IMR-90 (cell line): ENCODE measurements at regions not wholly inside any gene's neighbourhood (a gene's known extent, or its start where the extent isn't known, plus 50 kb on each side); places are given as distances from the start of the nearest gene placed in this dataset.

Source experiments
- ATAC-seq: fragments of 200-7000 bp; cut with Tn5 transposase; 2 replicates; pipeline ENCODE4 v1.9.1; 2020; ENCODE audit warnings: low read depth, mild to moderate bottlenecking, moderate library complexity
- BruUV-seq: library from RNA; stranded (reverse); fragments of 400-500 nt; replicated peaks from 2 replicates; lab custom pipeline; 2021; lab: Mats Ljungman, UMichigan
- CTCF ChIA-PET: fragments of 300-600 bp; formaldehyde crosslinking; extraction: SDS; loops from one replicate; lab custom pipeline; 2021; ENCODE audit warnings: antibody characterized with exemption; lab: Yijun Ruan, JAX
- POLR2A ChIA-PET: fragments of 300-600 bp; sonication (Branson Sonifier 250); formaldehyde crosslinking; loops from one replicate; lab custom pipeline; 2022; ENCODE audit warnings: antibody characterized with exemption; ENCODE audit not compliant: unreplicated experiment; lab: Charles Lee
- DNase-seq: peaks from one replicate; pipeline ENCODE4 v3.0.0; 2013
- H2AFZ ChIP-seq: replicated peaks from 2 replicates; pipeline ENCODE3; 2013; ENCODE audit warnings: low read length, mild to moderate bottlenecking; ENCODE audit not compliant: poor library complexity
- H2AK5ac ChIP-seq: 2 replicates; pipeline ENCODE4 v1.6.1; 2013; ENCODE audit warnings: low read depth, low read length, inconsistent platforms
- H2AK9ac ChIP-seq: replicated peaks from 2 replicates; pipeline ENCODE3; 2013; ENCODE audit warnings: mild to moderate bottlenecking, low read depth, low read length, moderate library complexity; ENCODE audit not compliant: poor library complexity
- H2BK120ac ChIP-seq: 2 replicates; pipeline ENCODE4 v1.6.1; 2013; ENCODE audit warnings: low read depth, low read length, inconsistent platforms
- H2BK15ac ChIP-seq: 3 replicates; pipeline ENCODE4 v1.6.1; 2013; ENCODE audit warnings: low read depth, low read length, inconsistent platforms
- H2BK20ac ChIP-seq: 2 replicates; pipeline ENCODE4 v1.6.1; 2013; ENCODE audit warnings: low read depth, mild to moderate bottlenecking, inconsistent platforms, low read length, moderate library complexity
- H2BK5ac ChIP-seq: 2 replicates; pipeline ENCODE4 v1.6.1; 2013; ENCODE audit warnings: mild to moderate bottlenecking, low read depth, low read length, inconsistent platforms; ENCODE audit not compliant: poor library complexity, severe bottlenecking
- H3K14ac ChIP-seq: replicated peaks from 2 replicates; pipeline ENCODE4 v1.6.1; 2013; ENCODE audit warnings: low read depth, low read length, inconsistent platforms
- H3K18ac ChIP-seq: 2 replicates; pipeline ENCODE4 v1.6.1; 2013; ENCODE audit warnings: low read depth, low read length, control low read depth
- H3K23ac ChIP-seq: 2 replicates; pipeline ENCODE4 v1.6.1; 2013; ENCODE audit warnings: low read depth, low read length, inconsistent platforms
- H3K27ac ChIP-seq: 2 replicates; pipeline ENCODE4 v1.5.1; 2013; ENCODE audit warnings: mild to moderate bottlenecking, control low read depth, low read length; ENCODE audit not compliant: insufficient read depth
- H3K27me3 ChIP-seq: 2 replicates; pipeline ENCODE4 v1.6.1; 2013; ENCODE audit warnings: low read length; ENCODE audit not compliant: control insufficient read depth, insufficient read depth
- H3K36me3 ChIP-seq: 2 replicates; pipeline ENCODE4 v1.6.1; 2013; ENCODE audit warnings: low read length, mixed read lengths; ENCODE audit not compliant: control insufficient read depth, insufficient read depth
- H3K4ac ChIP-seq: 2 replicates; pipeline ENCODE4 v1.6.1; 2013; ENCODE audit warnings: low read depth, low read length, inconsistent platforms
- H3K4me1 ChIP-seq: 2 replicates; pipeline ENCODE4 v1.6.1; 2013; ENCODE audit warnings: low read length, mixed read lengths; ENCODE audit not compliant: control insufficient read depth, insufficient read depth
- H3K4me2 ChIP-seq: 2 replicates; pipeline ENCODE4 v1.6.1; 2013; ENCODE audit warnings: low read depth, mild to moderate bottlenecking, control low read depth, low read length, moderate library complexity
- H3K4me3 ChIP-seq: 2 replicates; pipeline ENCODE4 v1.5.1; 2013; ENCODE audit warnings: low read depth, mild to moderate bottlenecking, control low read depth, low read length, moderate library complexity; ENCODE audit not compliant: insufficient read depth
- H3K56ac ChIP-seq: 2 replicates; pipeline ENCODE4 v1.6.1; 2013; ENCODE audit warnings: low read length, inconsistent platforms; ENCODE audit not compliant: insufficient read depth; ENCODE audit errors: extremely low read depth
- H3K79me1 ChIP-seq, 2 experiments: 2 replicates each; pipeline ENCODE4 v1.6.1; 2013; ENCODE audit warnings: low read length in 2 of 2, inconsistent platforms in 1 of 2, low read depth in 1 of 2
- H3K9ac ChIP-seq: 2 replicates; pipeline ENCODE4 v1.6.1; 2013; ENCODE audit warnings: low read depth, low read length, control low read depth
- H3K9me1 ChIP-seq: 2 replicates; pipeline ENCODE4 v1.6.1; 2013; ENCODE audit warnings: low read length, inconsistent platforms; ENCODE audit not compliant: insufficient read depth
- H3K9me3 ChIP-seq: 2 replicates; pipeline ENCODE4 v1.6.1; 2013; ENCODE audit warnings: low read length; ENCODE audit not compliant: control insufficient read depth, insufficient read depth
- H4K20me1 ChIP-seq: 2 replicates; pipeline ENCODE4 v1.6.1; 2013; ENCODE audit warnings: low read length, inconsistent platforms; ENCODE audit not compliant: insufficient read depth
- H4K5ac ChIP-seq: 2 replicates; pipeline ENCODE4 v1.6.1; 2013; ENCODE audit warnings: mild to moderate bottlenecking, low read depth, low read length, control low read depth
- H4K8ac ChIP-seq, 2 experiments: 2 replicates each; pipeline ENCODE4 v1.6.1; 2013; ENCODE audit warnings: low read depth in 2 of 2, low read length in 2 of 2, control low read depth in 1 of 2, inconsistent platforms in 1 of 2
- H4K91ac ChIP-seq: 2 replicates; pipeline ENCODE4 v1.6.1; 2013; ENCODE audit warnings: low read depth, low read length, inconsistent platforms; ENCODE audit not compliant: insufficient read depth
- BHLHE40 ChIP-seq: fragments of 150-350 bp; IDR thresholded peaks from 2 replicates; pipeline ENCODE4 v1.6.1; 2016; ENCODE audit warnings: mild to moderate bottlenecking, low read depth, low read length
- MAZ ChIP-seq: IDR thresholded peaks from 2 replicates; pipeline ENCODE4 v1.6.1; 2012; ENCODE audit warnings: low read depth, mild to moderate bottlenecking, low read length, improper control_type of control experiment, moderate library complexity, borderline replicate concordance
- MXI1 ChIP-seq: IDR thresholded peaks from 2 replicates; pipeline ENCODE4 v1.6.1; 2012; ENCODE audit warnings: low read depth, mild to moderate bottlenecking, low read length, moderate library complexity, borderline replicate concordance
- NFE2L2 ChIP-seq: fragments of 150-350 bp; IDR thresholded peaks from 2 replicates; pipeline ENCODE4 v1.6.1; 2016; ENCODE audit warnings: low read depth, mild to moderate bottlenecking, low read length
- RAD21 ChIP-seq: IDR thresholded peaks from 2 replicates; pipeline ENCODE4 v1.6.1; 2012; ENCODE audit warnings: low read length, improper control_type of control experiment
- RCOR1 ChIP-seq: IDR thresholded peaks from 2 replicates; pipeline ENCODE4 v1.6.1; 2012; ENCODE audit warnings: mild to moderate bottlenecking, low read length, improper control_type of control experiment; ENCODE audit not compliant: insufficient replicate concordance
- RFX5 ChIP-seq: IDR thresholded peaks from 2 replicates; pipeline ENCODE4 v1.8.0; 2012; ENCODE audit warnings: low read depth, mild to moderate bottlenecking, low read length, moderate library complexity
- SMC3 ChIP-seq: fragments of 150-350 bp; IDR thresholded peaks from 2 replicates; pipeline ENCODE4 v1.6.1; 2016; ENCODE audit warnings: low read depth, mild to moderate bottlenecking, antibody characterized with exemption, low read length, moderate library complexity
- WGBS, 2 experiments: methylation state at CpG; one replicate each; pipeline versions ENCODE4 v1.1.5 to v1.1.7; 2013; ENCODE audit warnings: missing lambda C conversion rate in 2 of 2; ENCODE audit not compliant: insufficient read length in 1 of 2; ENCODE audit errors: extremely low coverage in 2 of 2; 5-methylcytosine and 5-hydroxymethylcytosine counted together
- dilution Hi-C: fragments of 300-500 bp; cut with HindIII; formaldehyde crosslinking; loops from one replicate; pipeline ENCODE4 v1.14.3; 2018; ENCODE audit warnings: low sequenced_read_pairs; ENCODE audit not compliant: unreplicated experiment
- in situ Hi-C: fragments of 300-500 bp; cut with MboI; formaldehyde crosslinking; loops from 3 replicates; pipeline ENCODE4 v1.14.3; 2019; ENCODE audit warnings: low sequenced_read_pairs, inconsistent platforms, mixed read lengths
- intact Hi-C: fragments of 100-400 bp; cut with micrococcal nuclease; formaldehyde crosslinking; loops from 2 replicates; pipeline ENCODE4 v1.10.0; 2022

DNA sequence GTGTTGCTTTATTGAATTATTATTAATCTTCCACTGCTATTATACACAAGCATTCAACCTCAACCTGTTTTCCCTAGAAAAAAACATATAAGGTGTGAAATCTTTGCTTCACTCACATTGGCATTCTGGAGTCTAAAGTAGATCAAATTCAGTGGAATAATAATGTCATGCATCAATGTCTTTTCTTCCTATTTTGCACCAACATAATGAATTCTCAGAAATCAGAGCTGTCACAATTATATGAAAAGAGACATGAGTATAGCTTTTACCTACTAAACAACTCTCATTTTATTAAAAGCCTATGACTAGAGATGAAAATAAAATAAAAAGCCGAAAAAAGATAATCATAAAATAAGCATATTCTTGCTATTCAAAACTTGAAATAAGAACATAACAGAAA is 96.3 kb upstream of the QRFPR start:
- Histone ChIP-seq H3K56ac (no peak overlapping the region), H3K4me3 (no peak overlapping the region), H3K36me3 (no peaks in the 10 kb centered on the region), H2AFZ (no peak overlapping the region), H3K9me1 (no peaks in the 10 kb centered on the region), H3K23ac (no peak overlapping the region), H4K8ac (no peak overlapping the region), H3K14ac (no peak overlapping the region), H3K4me2 (no peak overlapping the region), H3K4me1 (no peaks in the 10 kb centered on the region), H2BK20ac (no peak overlapping the region), H3K79me1 (no peaks in the 10 kb centered on the region), H2BK5ac (no peak overlapping the region), H3K9me3 (no peaks in the 10 kb centered on the region), H4K5ac (no peak overlapping the region), H3K4ac (no peak overlapping the region), H2BK120ac (no peak overlapping the region), H2AK9ac (no peak overlapping the region), H2BK15ac (no peak overlapping the region), H4K20me1 (no peaks in the 10 kb centered on the region), H3K18ac (no peak overlapping the region), H4K91ac (no peak overlapping the region), H3K27me3 (peaks cover 2% of the 10 kb centered on the region; the same call in 1 of the 2 replicates), H2AK5ac (no peak overlapping the region), H3K27ac (no peak overlapping the region), H3K9ac (no peak overlapping the region)
- no peak for TF ChIP-seq SMC3
- TF ChIP-seq MXI1 = no peak
- no peak for TF ChIP-seq RAD21
- no peak for TF ChIP-seq MAZ
- TF ChIP-seq BHLHE40 = no peak
- no peak for TF ChIP-seq RCOR1
- no peak for TF ChIP-seq RFX5
- TF ChIP-seq NFE2L2 = no peak
- CTCF ChIA-PET = interaction anchor here (0.7 to 1.1 kb wide), 2 partner anchors 11 to 14 kb away, joined by 3 read pairs; no protein-coding TSS in a partner anchor
- no CpG with 5 or more reads among the region's 1 CpG for WGBS, 2 experiments
- POLR2A ChIA-PET = no interaction called here
- DNase-seq = no peak
- dilution Hi-C loops = no loop called here
- intact Hi-C loops = no loop called here
- in situ Hi-C loops = no loop called here
- BruUV-seq = no TSS peak
- ATAC-seq = no peak
